BJ (cell line): ENCODE measurements at regions not wholly inside any gene's neighbourhood (a gene's known extent, or its start where the extent isn't known, plus 50 kb on each side); places are given as distances from the start of the nearest gene placed in this dataset.

Source experiments
- CTCF ChIA-PET: fragments of 350-600 bp; formaldehyde crosslinking; extraction: SDS; loops from one replicate; lab custom pipeline; 2021; ENCODE audit warnings: antibody characterized with exemption, inconsistent platforms; lab: Yijun Ruan, JAX
- POLR2A ChIA-PET: fragments of 300-600 bp; sonication (Branson Sonifier 250); formaldehyde crosslinking; extraction: SDS; loops from one replicate; lab custom pipeline; 2021; ENCODE audit warnings: antibody characterized with exemption; lab: Charles Lee
- DNase-seq: peaks from one replicate; pipeline ENCODE4 v3.0.0-alpha.2; 2011; ENCODE audit warnings: low read depth
- H3K27me3 ChIP-seq: 2 replicates; pipeline ENCODE4 v1.6.0; 2011; ENCODE audit warnings: low read length; ENCODE audit not compliant: control insufficient read depth, insufficient read depth
- H3K36me3 ChIP-seq: 2 replicates; pipeline ENCODE4 v1.5.1; 2011; ENCODE audit warnings: low read length; ENCODE audit not compliant: control insufficient read depth, insufficient read depth
- H3K4me3 ChIP-seq: 2 replicates; pipeline ENCODE4 v1.5.1; 2011; ENCODE audit warnings: low read depth, mild to moderate bottlenecking, control low read depth, low read length
- CTCF ChIP-seq: IDR thresholded peaks from 2 replicates; pipeline ENCODE4 v1.5.1; 2011; ENCODE audit warnings: low read depth, mild to moderate bottlenecking, control low read depth, inconsistent platforms, low read length, moderate library complexity; ENCODE audit not compliant: insufficient read depth

- Histone ChIP-seq H3K27me3 (0 out of 2 replicates have a peak, but pooled peaks cover 3% of the 10 kb centered on the region), H3K4me3 (no peak overlapping the region), H3K36me3 (no peaks in the 10 kb centered on the region)
- TF ChIP-seq CTCF, result no peak
- ChIA-PET CTCF (no interaction called here), POLR2A (no interaction called here)
- DNase-seq, result no peak
These were observed 387.8 kb downstream of the GADD45G start for GRCh38 chr9:89992326-89993198.

GRCh38 chr9:89993678-89994630 lies 389.1 kb downstream of the GADD45G start:
- H3K36me3 ChIP-seq, result no peaks in the 10 kb centered on the region
- H3K27me3 ChIP-seq, result 0 out of 2 replicates have a peak, but pooled peaks cover 3% of the 10 kb centered on the region
- POLR2A ChIA-PET, result no interaction called here
- no peak for TF ChIP-seq CTCF
- DNase-seq, result no peak
- H3K4me3 ChIP-seq, result no peak overlapping the region
- CTCF ChIA-PET, result no interaction called here

GRCh38 chr9:89994988-89995613 lies 390.3 kb downstream of the GADD45G start:
- no peak for DNase-seq
- no peak overlapping the region for H3K4me3 ChIP-seq
- POLR2A ChIA-PET, result no interaction called here
- no peaks in the 10 kb centered on the region for H3K36me3 ChIP-seq
- 0 out of 2 replicates have a peak, but pooled peaks cover 3% of the 10 kb centered on the region for H3K27me3 ChIP-seq
- TF ChIP-seq CTCF, result no peak
- CTCF ChIA-PET, result interaction anchor here (0.8 kb wide), 1 partner anchor 16 kb away, joined by 3 read pairs; no protein-coding TSS in a partner anchor

GRCh38 chr9:89996116-89996515 lies 391.3 kb downstream of the GADD45G start:
- TF ChIP-seq CTCF, result no peak
- POLR2A ChIA-PET, result no interaction called here
- Histone ChIP-seq H3K4me3 (no peak overlapping the region), H3K27me3 (0 out of 2 replicates have a peak, but pooled peaks cover 3% of the 10 kb centered on the region), H3K36me3 (no peaks in the 10 kb centered on the region)
- DNase-seq, result no peak
- CTCF ChIA-PET, result no interaction called here

- CTCF ChIA-PET, result no interaction called here
These were observed 392.0 kb downstream of the GADD45G start for GRCh38 chr9:89996773-89997172.

More at GRCh38 chr9:89996773-89997172, 392.0 kb downstream of the GADD45G start:
- DNase-seq, result no peak
- Histone ChIP-seq H3K27me3 (0 out of 2 replicates have a peak, but pooled peaks cover 3% of the 10 kb centered on the region), H3K4me3 (no peak overlapping the region), H3K36me3 (no peaks in the 10 kb centered on the region)
- POLR2A ChIA-PET, result no interaction called here
- TF ChIP-seq CTCF, result no peak
